ENCODE measurements at regions not wholly inside any gene's neighbourhood (a gene's known extent, or its start where the extent isn't known, plus 50 kb on each side); places are given as distances from the start of the nearest gene placed in this dataset.
"Not testable (repeated sequence)": the region's sequence is repeated elsewhere in the genome, so short reads cannot be mapped to it uniquely, and the experiment has no call there.

DNA sequence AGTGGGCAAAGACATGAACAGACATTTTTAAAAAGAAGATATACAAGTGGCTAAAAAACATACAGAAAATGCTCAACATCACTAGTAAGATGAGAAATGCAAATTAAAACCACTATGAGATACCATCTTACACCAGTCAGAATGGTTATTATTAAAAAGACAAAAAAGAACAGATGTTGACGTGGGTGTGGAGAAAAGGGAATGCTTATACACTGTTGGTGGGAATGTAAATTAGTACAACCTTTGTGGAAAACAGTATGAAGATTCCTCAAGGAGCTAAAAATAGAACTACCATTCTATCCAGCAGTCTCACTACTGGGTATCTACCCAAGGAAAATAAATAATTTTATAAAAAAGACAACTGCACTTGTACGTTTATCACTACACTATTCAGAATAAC, 73.9 kb downstream of the EBNA1BP2 start:
- H3K9ac ChIP-seq (ENCODE audit: low read length), result no peak overlapping the region
- H3K36me3 ChIP-seq (replicated peaks; ENCODE audit: low read depth, low read length), result no peaks in the 10 kb centered on the region
- H3K9me3 ChIP-seq (ENCODE audit: insufficient read depth, low read length), result no peaks in the 10 kb centered on the region
- no peaks in the 10 kb centered on the region for H3K27me3 ChIP-seq (ENCODE audit: low read depth, low read length)
- H3K4me1 ChIP-seq (ENCODE audit: low read length), result no peaks in the 10 kb centered on the region
- H3K27ac ChIP-seq (ENCODE audit: low read length), result no peak overlapping the region
- no peak overlapping the region for H2AFZ ChIP-seq (ENCODE audit: low read depth, low read length)
- no peaks in the 10 kb centered on the region for H3K79me2 ChIP-seq (ENCODE audit: low read length)
- no peaks in the 10 kb centered on the region for H4K20me1 ChIP-seq (ENCODE audit: insufficient read depth, low read length)
- no peak overlapping the region for H3K4me2 ChIP-seq (ENCODE audit: low read length)
- no peak for TF ChIP-seq EZH2phosphoT487 (IDR thresholded peaks at IDR 0.05; ENCODE audit: low read depth)
- TF ChIP-seq, protein P1, sequence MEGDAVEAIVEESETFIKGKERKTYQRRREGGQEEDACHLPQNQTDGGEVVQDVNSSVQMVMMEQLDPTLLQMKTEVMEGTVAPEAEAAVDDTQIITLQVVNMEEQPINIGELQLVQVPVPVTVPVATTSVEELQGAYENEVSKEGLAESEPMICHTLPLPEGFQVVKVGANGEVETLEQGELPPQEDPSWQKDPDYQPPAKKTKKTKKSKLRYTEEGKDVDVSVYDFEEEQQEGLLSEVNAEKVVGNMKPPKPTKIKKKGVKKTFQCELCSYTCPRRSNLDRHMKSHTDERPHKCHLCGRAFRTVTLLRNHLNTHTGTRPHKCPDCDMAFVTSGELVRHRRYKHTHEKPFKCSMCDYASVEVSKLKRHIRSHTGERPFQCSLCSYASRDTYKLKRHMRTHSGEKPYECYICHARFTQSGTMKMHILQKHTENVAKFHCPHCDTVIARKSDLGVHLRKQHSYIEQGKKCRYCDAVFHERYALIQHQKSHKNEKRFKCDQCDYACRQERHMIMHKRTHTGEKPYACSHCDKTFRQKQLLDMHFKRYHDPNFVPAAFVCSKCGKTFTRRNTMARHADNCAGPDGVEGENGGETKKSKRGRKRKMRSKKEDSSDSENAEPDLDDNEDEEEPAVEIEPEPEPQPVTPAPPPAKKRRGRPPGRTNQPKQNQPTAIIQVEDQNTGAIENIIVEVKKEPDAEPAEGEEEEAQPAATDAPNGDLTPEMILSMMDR (IDR thresholded peaks at IDR 0.05; ENCODE audit: low read depth, low read length), result no peak
- H3K4me3 ChIP-seq (ENCODE audit: low read length), result no peak overlapping the region

DNA sequence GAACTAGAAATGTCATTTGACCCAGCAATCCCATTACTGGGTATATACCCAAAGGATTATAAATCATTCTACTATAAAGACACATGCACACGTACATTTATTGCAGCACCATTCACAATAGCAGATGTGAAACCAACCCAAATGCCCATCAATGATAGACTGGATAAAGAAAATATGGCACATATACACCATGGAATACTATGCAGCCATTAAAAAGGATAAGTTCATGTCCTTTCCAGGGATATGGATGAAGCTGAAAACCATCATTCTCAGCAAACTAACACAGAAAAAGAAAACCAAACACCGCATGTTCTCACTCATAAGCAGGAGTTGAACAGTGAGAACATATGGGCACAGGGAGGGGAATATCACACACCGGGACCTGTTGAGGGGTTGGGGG, 75.6 kb downstream of the EBNA1BP2 start:
- H2AFZ ChIP-seq (ENCODE audit: low read depth, low read length); H3K79me2 ChIP-seq (ENCODE audit: low read length); H4K20me1 ChIP-seq (ENCODE audit: insufficient read depth, low read length): not testable (repeated sequence)

DNA sequence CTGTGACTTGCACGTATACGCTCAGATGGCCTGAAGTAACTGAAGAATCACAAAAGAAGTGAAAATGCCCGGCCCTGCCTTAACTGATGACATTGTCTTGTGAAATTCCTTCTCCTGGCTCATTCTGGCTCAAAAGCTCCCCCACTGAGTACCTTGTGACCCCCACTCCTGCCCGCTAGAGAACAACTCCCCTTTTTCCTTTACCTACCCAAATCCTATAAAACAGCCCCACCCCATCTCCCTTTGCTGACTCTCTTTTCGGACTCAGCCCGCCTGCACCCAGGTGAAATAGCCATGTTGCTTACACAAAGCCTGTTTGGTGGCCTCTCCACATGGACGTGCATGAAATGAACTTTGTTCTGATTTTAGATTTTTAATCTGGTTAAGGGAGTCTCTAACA, 81.3 kb downstream of the EBNA1BP2 start:
- not testable (repeated sequence) for H3K36me3 ChIP-seq (replicated peaks; ENCODE audit: low read depth, low read length); H3K9me3 ChIP-seq (ENCODE audit: insufficient read depth, low read length); H4K20me1 ChIP-seq (ENCODE audit: insufficient read depth, low read length); H3K27me3 ChIP-seq (ENCODE audit: low read depth, low read length); H2AFZ ChIP-seq (ENCODE audit: low read depth, low read length); H3K4me2 ChIP-seq (ENCODE audit: low read length); H3K9ac ChIP-seq (ENCODE audit: low read length); H3K4me3 ChIP-seq (ENCODE audit: low read length); H3K4me1 ChIP-seq (ENCODE audit: low read length); H3K79me2 ChIP-seq (ENCODE audit: low read length); H3K27ac ChIP-seq (ENCODE audit: low read length)

More for the DNA sequence above, 75.6 kb downstream of the EBNA1BP2 start:
- not testable (repeated sequence) for H3K27me3 ChIP-seq (ENCODE audit: low read depth, low read length); H3K27ac ChIP-seq (ENCODE audit: low read length); H3K9ac ChIP-seq (ENCODE audit: low read length); H3K4me3 ChIP-seq (ENCODE audit: low read length); H3K4me2 ChIP-seq (ENCODE audit: low read length); H3K9me3 ChIP-seq (ENCODE audit: insufficient read depth, low read length); H3K36me3 ChIP-seq (replicated peaks; ENCODE audit: low read depth, low read length); H3K4me1 ChIP-seq (ENCODE audit: low read length)

DNA sequence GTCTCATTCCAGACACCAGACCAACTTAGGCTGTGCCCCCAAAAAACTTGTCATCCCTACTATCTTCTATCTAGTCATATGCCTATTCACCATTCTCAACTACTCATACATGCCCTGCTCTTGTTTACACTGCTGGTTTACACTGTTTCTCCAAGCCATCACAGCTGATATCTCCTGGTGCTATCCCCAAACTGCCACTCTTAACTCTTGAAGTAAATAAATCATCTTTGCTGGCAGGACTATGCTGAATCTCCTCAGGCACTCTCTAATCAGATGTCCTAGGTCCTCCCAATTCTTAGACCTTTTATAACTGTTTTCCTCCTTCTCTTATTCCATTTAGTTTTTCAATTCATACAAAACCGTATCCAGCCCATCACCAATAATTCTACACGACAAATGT, 81.9 kb downstream of the EBNA1BP2 start:
- H3K9ac ChIP-seq (ENCODE audit: low read length); H4K20me1 ChIP-seq (ENCODE audit: insufficient read depth, low read length); H3K4me2 ChIP-seq (ENCODE audit: low read length); H3K4me3 ChIP-seq (ENCODE audit: low read length); H3K36me3 ChIP-seq (replicated peaks; ENCODE audit: low read depth, low read length); H2AFZ ChIP-seq (ENCODE audit: low read depth, low read length); H3K4me1 ChIP-seq (ENCODE audit: low read length); H3K9me3 ChIP-seq (ENCODE audit: insufficient read depth, low read length); H3K27ac ChIP-seq (ENCODE audit: low read length); H3K79me2 ChIP-seq (ENCODE audit: low read length); H3K27me3 ChIP-seq (ENCODE audit: low read depth, low read length): not testable (repeated sequence)

DNA sequence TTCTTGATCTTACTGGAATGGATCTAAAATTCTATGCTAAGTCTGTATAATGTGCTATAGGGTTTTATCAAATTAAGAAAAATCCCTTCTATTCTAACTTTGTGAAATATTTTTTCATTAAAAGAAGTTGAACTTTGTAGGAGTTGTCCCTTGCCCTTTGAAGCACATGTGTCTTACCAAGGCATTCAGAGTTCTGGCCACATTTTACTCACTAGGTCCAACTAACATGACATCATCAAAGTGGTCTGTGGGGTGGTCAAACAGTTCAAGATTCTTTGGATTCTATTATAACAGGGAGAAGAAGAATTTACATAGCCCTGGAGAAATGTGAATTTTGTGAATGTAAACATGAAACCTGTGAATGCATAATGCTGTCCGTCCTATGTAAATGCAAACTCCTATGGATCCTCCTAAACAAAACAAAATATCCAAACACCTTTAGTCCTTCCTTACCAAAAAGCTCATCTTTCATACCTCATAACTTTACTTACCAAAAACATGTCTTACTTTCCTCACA, 88.7 kb downstream of the EBNA1BP2 start:
- no peak overlapping the region for H3K4me2 ChIP-seq (ENCODE audit: low read length)
- H3K27ac ChIP-seq (ENCODE audit: low read length), result no peak overlapping the region
- no peak for TF ChIP-seq EZH2phosphoT487 (IDR thresholded peaks at IDR 0.05; ENCODE audit: low read depth)
- TF ChIP-seq, protein P1 (IDR thresholded peaks at IDR 0.05; ENCODE audit: low read depth, low read length), result no peak
- H3K27me3 ChIP-seq (ENCODE audit: low read depth, low read length), result no peaks in the 10 kb centered on the region
- H3K36me3 ChIP-seq (replicated peaks; ENCODE audit: low read depth, low read length), result no peaks in the 10 kb centered on the region
- no peak overlapping the region for H2AFZ ChIP-seq (ENCODE audit: low read depth, low read length)
- no peak overlapping the region for H3K4me3 ChIP-seq (ENCODE audit: low read length)
- H3K9me3 ChIP-seq (ENCODE audit: insufficient read depth, low read length), result no peaks in the 10 kb centered on the region
- H4K20me1 ChIP-seq (ENCODE audit: insufficient read depth, low read length), result no peaks in the 10 kb centered on the region
- H3K79me2 ChIP-seq (ENCODE audit: low read length), result no peaks in the 10 kb centered on the region
- no peaks in the 10 kb centered on the region for H3K4me1 ChIP-seq (ENCODE audit: low read length)
- H3K9ac ChIP-seq (ENCODE audit: low read length), result no peak overlapping the region
